MCF 10A (cell line): ENCODE measurements at regions not wholly inside any gene's neighbourhood (a gene's known extent, or its start where the extent isn't known, plus 50 kb on each side); places are given as distances from the start of the nearest gene placed in this dataset.

Experiments
- BruUV-seq: library from RNA; stranded (reverse); fragments of 400-500 nt; replicated peaks from 2 replicates; lab custom pipeline; 2021; lab: Mats Ljungman, UMichigan
- CTCF ChIA-PET: fragments of 300-600 bp; sonication (Branson Sonifier 250); formaldehyde crosslinking; extraction: SDS; loops from one replicate; lab custom pipeline; 2021; ENCODE audit warnings: antibody characterized with exemption, inconsistent platforms; lab: Yijun Ruan, JAX
- POLR2A ChIA-PET: fragments of 300-600, 350-650 bp; sonication (Branson Sonifier 250); formaldehyde crosslinking; extraction: SDS; loops from one replicate; lab custom pipeline; 2020; ENCODE audit warnings: antibody characterized with exemption, inconsistent platforms; lab: Yijun Ruan, JAX
- DNase-seq: peaks from one replicate; pipeline ENCODE4 v3.0.0-alpha.2; 2018; ENCODE audit not compliant: unreplicated experiment
- H3K27ac Mint-ChIP-seq: one replicate; pipeline ENCODE4 v1.8.0; 2022; ENCODE audit warnings: mild to moderate bottlenecking, low read depth, mixed read lengths; ENCODE audit not compliant: unreplicated experiment
- H3K27me3 Mint-ChIP-seq: one replicate; pipeline ENCODE4 v1.8.0; 2022; ENCODE audit warnings: mixed read lengths; ENCODE audit not compliant: insufficient read depth, unreplicated experiment
- H3K36me3 Mint-ChIP-seq: one replicate; pipeline ENCODE4 v1.8.0; 2022; ENCODE audit warnings: mild to moderate bottlenecking, moderate library complexity, mixed read lengths; ENCODE audit not compliant: insufficient read depth, unreplicated experiment
- H3K4me1 Mint-ChIP-seq: one replicate; pipeline ENCODE4 v1.8.0; 2022; ENCODE audit warnings: mixed read lengths; ENCODE audit not compliant: insufficient read depth, unreplicated experiment
- H3K4me3 Mint-ChIP-seq: one replicate; pipeline ENCODE4 v1.8.0; 2022; ENCODE audit warnings: mild to moderate bottlenecking, moderate library complexity, mixed read lengths; ENCODE audit not compliant: unreplicated experiment
- H3K9me3 Mint-ChIP-seq: one replicate; pipeline ENCODE4 v1.8.0; 2022; ENCODE audit warnings: mixed read lengths; ENCODE audit not compliant: unreplicated experiment
- CTCF ChIP-seq: fragments of 200-600 bp; IDR thresholded peaks from one replicate; pipeline ENCODE4 v1.8.0; 2022; ENCODE audit warnings: antibody characterized with exemption, mild to moderate bottlenecking; ENCODE audit not compliant: unreplicated experiment
- intact Hi-C: fragments of 100-400 bp; cut with micrococcal nuclease; formaldehyde crosslinking; loops from 2 replicates; pipeline ENCODE4 v1.14.1; 2022

DNA sequence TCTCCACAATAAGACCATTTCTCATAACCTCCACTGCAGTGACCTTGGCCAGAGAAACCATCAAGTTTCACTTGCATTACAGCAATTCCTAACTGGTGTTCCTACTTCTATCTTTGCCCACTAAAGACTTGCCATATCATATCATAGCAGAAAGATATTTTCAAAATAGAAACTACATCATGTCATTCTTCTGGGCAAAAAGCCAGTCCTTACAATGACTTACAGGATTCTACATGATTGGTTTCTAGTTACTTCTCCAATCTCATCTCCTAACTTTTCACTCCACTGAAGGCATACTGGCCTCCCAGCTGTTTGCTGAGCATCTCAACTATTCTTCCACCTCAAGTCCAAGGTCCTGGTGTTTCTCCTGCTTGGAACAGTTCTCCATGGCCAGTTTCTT lies 151.4 kb downstream of the HNMT start:
- no peak overlapping the region for H3K27ac Mint-ChIP-seq
- H3K27me3 Mint-ChIP-seq: no peaks in the 10 kb centered on the region
- DNase-seq: peak; percentile 52
- no TSS peak for BruUV-seq
- ChIA-PET CTCF (no interaction called here), POLR2A (no interaction called here)
- no peak overlapping the region for H3K4me3 Mint-ChIP-seq
- no peaks in the 10 kb centered on the region for H3K36me3 Mint-ChIP-seq
- no peak for TF ChIP-seq CTCF
- peaks cover 18% of the 10 kb centered on the region for H3K4me1 Mint-ChIP-seq
- intact Hi-C loops: no loop called here
- no peaks in the 10 kb centered on the region for H3K9me3 Mint-ChIP-seq

DNA sequence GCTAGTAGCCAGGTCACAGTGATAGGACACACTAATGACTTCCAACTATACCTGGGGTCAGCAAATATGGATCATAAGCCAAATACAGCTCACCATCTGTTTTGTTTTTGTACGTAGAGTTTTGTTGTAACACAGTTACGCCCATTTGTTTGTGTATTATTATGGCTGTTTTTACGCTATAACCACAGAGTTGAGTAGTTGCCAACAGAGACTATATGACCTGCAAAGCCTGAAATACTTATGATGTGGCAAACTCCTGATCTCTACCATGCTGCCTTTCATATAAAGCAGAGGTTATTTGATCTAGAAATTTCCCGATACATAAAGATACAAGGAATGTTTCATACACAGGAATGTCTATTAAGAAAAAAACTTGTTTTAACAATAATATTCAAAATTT lies 152.2 kb downstream of the HNMT start:
- no peaks in the 10 kb centered on the region for H3K9me3 Mint-ChIP-seq
- CTCF ChIA-PET: interaction anchor here (0.7 kb wide), 1 partner anchor 9 kb away, joined by 4 read pairs; no protein-coding TSS in a partner anchor
- BruUV-seq: no TSS peak
- peaks cover 18% of the 10 kb centered on the region for H3K4me1 Mint-ChIP-seq
- no peaks in the 10 kb centered on the region for H3K27me3 Mint-ChIP-seq
- no peak for TF ChIP-seq CTCF
- H3K27ac Mint-ChIP-seq: no peak overlapping the region
- no peaks in the 10 kb centered on the region for H3K36me3 Mint-ChIP-seq
- POLR2A ChIA-PET: interaction anchor here (0.7 kb wide), 1 partner anchor 41 kb away, joined by 3 read pairs; no protein-coding TSS in a partner anchor
- intact Hi-C loops: no loop called here
- H3K4me3 Mint-ChIP-seq: no peak overlapping the region
- peak; percentile 49 for DNase-seq

DNA sequence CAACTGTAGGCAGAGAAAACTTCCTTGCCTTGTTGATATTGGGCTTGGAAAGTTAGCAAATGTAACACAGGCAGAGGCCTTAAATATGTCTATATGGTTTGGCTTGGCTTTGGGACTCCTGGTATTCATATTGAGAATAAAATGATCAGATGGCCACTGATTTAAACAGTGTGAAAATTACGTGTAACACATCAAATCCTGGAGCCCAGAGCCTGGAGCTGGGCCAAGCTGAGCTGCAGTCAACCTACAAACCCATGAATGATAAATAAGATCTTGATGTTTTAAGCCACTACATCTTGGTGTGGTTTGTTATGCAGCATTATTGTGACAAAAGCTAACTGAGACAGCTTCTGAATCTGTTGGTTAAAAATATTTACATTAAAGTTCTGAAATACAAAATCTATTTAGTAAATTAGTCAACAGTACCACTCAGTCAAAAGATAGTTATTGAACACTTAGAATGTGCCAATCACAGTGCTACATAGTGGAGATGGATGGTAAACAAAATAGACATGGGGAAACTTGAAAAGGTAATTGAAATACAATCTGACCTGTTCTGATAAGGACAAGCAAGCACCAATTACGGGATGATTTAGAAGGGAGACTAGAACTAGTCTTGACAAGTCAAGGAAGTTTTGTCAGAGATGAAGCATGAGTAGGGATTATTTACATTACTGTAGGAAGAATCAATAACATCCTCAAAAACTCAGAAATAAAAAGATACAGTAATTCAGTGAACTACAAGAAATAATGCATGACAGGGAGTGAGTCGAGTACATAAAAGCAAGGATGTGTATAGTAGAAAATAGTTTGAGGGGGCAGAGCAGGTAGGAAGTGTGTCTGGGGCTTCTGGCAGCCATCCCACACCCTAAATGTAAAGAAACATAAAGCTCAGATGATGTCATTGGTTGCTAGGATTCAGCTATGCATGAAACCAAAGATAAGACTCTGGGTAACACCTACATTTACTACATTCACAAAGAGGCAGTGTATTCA lies 157.7 kb downstream of the HNMT start:
- POLR2A ChIA-PET: no interaction called here
- no TSS peak for BruUV-seq
- intact Hi-C loops: no loop called here
- Mint-ChIP-seq H3K27ac (no peak overlapping the region), H3K27me3 (no peaks in the 10 kb centered on the region), H3K36me3 (no peaks in the 10 kb centered on the region), H3K4me1 (no peaks in the 10 kb centered on the region), H3K4me3 (no peak overlapping the region), H3K9me3 (no peaks in the 10 kb centered on the region)
- CTCF ChIA-PET: interaction anchor here (0.9 kb wide), 1 partner anchor 15 kb away, joined by 3 read pairs; no protein-coding TSS in a partner anchor
- peak; percentile 41 for DNase-seq
- no peak for TF ChIP-seq CTCF

- no peaks in the 10 kb centered on the region for H3K4me1 Mint-ChIP-seq
- no peaks in the 10 kb centered on the region for H3K27me3 Mint-ChIP-seq
- BruUV-seq: no TSS peak
- no peaks in the 10 kb centered on the region for H3K36me3 Mint-ChIP-seq
- TF ChIP-seq CTCF: no peak
- POLR2A ChIA-PET: no interaction called here
- DNase-seq: peak; percentile 46
- H3K4me3 Mint-ChIP-seq: no peak overlapping the region
- no peaks in the 10 kb centered on the region for H3K9me3 Mint-ChIP-seq
- intact Hi-C loops: no loop called here
- no peak overlapping the region for H3K27ac Mint-ChIP-seq
- CTCF ChIA-PET: interaction anchor here (0.9 kb wide), 1 partner anchor 16 kb away, joined by 3 read pairs; no protein-coding TSS in a partner anchor
Observed at GRCh38 chr2:138122891-138123290, 158.6 kb downstream of the HNMT start.
